HG03439 (cell line): ENCODE measurements at regions not wholly inside any gene's neighbourhood (a gene's known extent, or its start where the extent isn't known, plus 50 kb on each side); places are given as distances from the start of the nearest gene placed in this dataset.
"Not testable (repeated sequence)": the region's sequence is repeated elsewhere in the genome, so short reads cannot be mapped to it uniquely, and the experiment has no call there.

Source experiments
- ATAC-seq: cut with Tn5 transposase; IDR thresholded peaks from one replicate; pipeline ENCODE4 v1.9.1; 2021; ENCODE audit warnings: mild to moderate bottlenecking, moderate library complexity; ENCODE audit not compliant: unreplicated experiment

- ATAC-seq, result no peak
Measured at GRCh38 chr6:74891349-74891831, 314.5 kb downstream of the COL12A1 start.

GRCh38 chr6:74889635-74890034, 316.2 kb downstream of the COL12A1 start:
- no peak for ATAC-seq

- not testable (repeated sequence) for ATAC-seq
Measured at GRCh38 chr6:74888741-74889140, 317.1 kb downstream of the COL12A1 start.

GRCh38 chr6:74879976-74880375, 325.9 kb downstream of the COL12A1 start:
- ATAC-seq, result no peak

- no peak for ATAC-seq
Measured at GRCh38 chr6:74879234-74879633, 326.6 kb downstream of the COL12A1 start.

- no peak for ATAC-seq
Measured at GRCh38 chr6:74875193-74875592, 330.7 kb downstream of the COL12A1 start.

- ATAC-seq, result no peak
Measured at GRCh38 chr6:74872754-74873476, 332.9 kb downstream of the COL12A1 start.

- ATAC-seq, result no peak
Measured at GRCh38 chr6:74871757-74872156, 334.1 kb downstream of the COL12A1 start.

GRCh38 chr6:74870403-74870802, 335.4 kb downstream of the COL12A1 start:
- no peak for ATAC-seq

- no peak for ATAC-seq
Measured at GRCh38 chr6:74867291-74867690, 338.6 kb downstream of the COL12A1 start.

- ATAC-seq, result no peak
Measured at GRCh38 chr6:74863968-74864367, 341.9 kb downstream of the COL12A1 start.

GRCh38 chr6:74860456-74860855, 345.4 kb downstream of the COL12A1 start:
- no peak for ATAC-seq

- no peak for ATAC-seq
Measured at GRCh38 chr6:74857157-74857556, 348.7 kb downstream of the COL12A1 start.

- ATAC-seq, result no peak
Measured at GRCh38 chr6:74853991-74854390, 351.9 kb downstream of the COL12A1 start.

- ATAC-seq, result no peak
Measured at GRCh38 chr6:74851596-74851995, 354.3 kb downstream of the COL12A1 start.

GRCh38 chr6:74840953-74841352, 364.9 kb downstream of the COL12A1 start:
- no peak for ATAC-seq

- ATAC-seq, result no peak
Measured at GRCh38 chr6:74834967-74835366, 370.9 kb downstream of the COL12A1 start.

GRCh38 chr6:74826263-74826662, 379.6 kb downstream of the COL12A1 start:
- no peak for ATAC-seq

GRCh38 chr6:74814440-74814839, 391.4 kb downstream of the COL12A1 start:
- ATAC-seq, result no peak

GRCh38 chr6:74807674-74808073, 398.2 kb downstream of the COL12A1 start:
- ATAC-seq, result no peak

- no peak for ATAC-seq
Measured at GRCh38 chr6:74805916-74806696, 399.7 kb downstream of the COL12A1 start.

GRCh38 chr6:74798302-74798701, 407.6 kb downstream of the COL12A1 start:
- ATAC-seq, result no peak
